Fibroblast of lung (primary cell): ENCODE measurements at regions not wholly inside any gene's neighbourhood (a gene's known extent, or its start where the extent isn't known, plus 50 kb on each side); places are given as distances from the start of the nearest gene placed in this dataset.

Experiments
- DNase-seq, 2 donors: peaks; one replicate each; pipeline versions ENCODE4 v3.0.0 to v3.0.0-alpha.2; 2010; ENCODE audit warnings: low read depth in 2 of 2
- H2AFZ ChIP-seq: 2 replicates; pipeline ENCODE4 v1.5.1; 2012; ENCODE audit warnings: low read length, control low read depth, inconsistent platforms
- H3K27ac ChIP-seq: 2 replicates; pipeline ENCODE4 v1.5.1; 2011; ENCODE audit warnings: low read length, control low read depth; ENCODE audit not compliant: insufficient read depth
- H3K27me3 ChIP-seq: 2 replicates; pipeline ENCODE4 v1.5.1; 2011; ENCODE audit warnings: mild to moderate bottlenecking, low read length; ENCODE audit not compliant: control insufficient read depth, insufficient read depth
- H3K36me3 ChIP-seq: 2 replicates; pipeline ENCODE4 v1.5.1; 2011; ENCODE audit warnings: low read length; ENCODE audit not compliant: control insufficient read depth, insufficient read depth
- H3K4me1 ChIP-seq: 2 replicates; pipeline ENCODE4 v1.5.1; 2011; ENCODE audit warnings: low read length; ENCODE audit not compliant: control insufficient read depth, insufficient read depth; ENCODE audit errors: extremely low read depth
- H3K4me2 ChIP-seq: 2 replicates; pipeline ENCODE4 v1.5.1; 2011; ENCODE audit warnings: low read length, control low read depth; ENCODE audit not compliant: insufficient read depth; ENCODE audit errors: extremely low read depth
- H3K4me3 ChIP-seq, 4 experiments: fragments of 200-600 bp in 1 of 4; sonication (generic) in 1 of 4; replicated peaks in 1 of 4; 2 replicates each; pipeline ENCODE4 v1.5.1; 2011 to 2016; ENCODE audit warnings: low read length in 4 of 4, low read depth in 3 of 4, mild to moderate bottlenecking in 3 of 4, control low read depth in 2 of 4, inconsistent platforms in 1 of 4, mixed read lengths in 1 of 4; ENCODE audit not compliant: insufficient read depth in 1 of 4; ENCODE audit errors: control extremely low read depth in 1 of 4
- H3K79me2 ChIP-seq: 2 replicates; pipeline ENCODE4 v1.5.1; 2012; ENCODE audit warnings: mild to moderate bottlenecking, low read length, inconsistent platforms; ENCODE audit not compliant: control insufficient read depth, insufficient read depth
- H3K9ac ChIP-seq: 2 replicates; pipeline ENCODE4 v1.5.1; 2011; ENCODE audit warnings: mild to moderate bottlenecking, low read length, control low read depth; ENCODE audit not compliant: insufficient read depth
- H3K9me3 ChIP-seq: 2 replicates; pipeline ENCODE4 v1.5.1; 2012; ENCODE audit warnings: low read depth, low read length; ENCODE audit not compliant: control insufficient read depth, insufficient read depth
- H4K20me1 ChIP-seq: 2 replicates; pipeline ENCODE4 v1.5.1; 2011; ENCODE audit warnings: low read length; ENCODE audit not compliant: control insufficient read depth, insufficient read depth; ENCODE audit errors: extremely low read depth
- EZH2 ChIP-seq: IDR thresholded peaks from 2 replicates; pipeline ENCODE4 v1.5.1; 2012; ENCODE audit warnings: low read length, control low read depth, mild to moderate bottlenecking; ENCODE audit errors: missing control alignments
- TF ChIP-seq, protein P1 (sequence below), 2 donors: IDR thresholded peaks in 1 of 2; conservative IDR thresholded peaks in 1 of 2; 1 replicate in 1 of 2; 2 replicates in 1 of 2; pipeline ENCODE4 v1.5.1; 2011 to 2012; ENCODE audit warnings: low read length in 2 of 2, control low read depth in 1 of 2, inconsistent platforms in 1 of 2, low read depth in 1 of 2, mild to moderate bottlenecking in 1 of 2

GRCh38 chr10:64206409-64206808 lies 685.2 kb downstream of the REEP3 start:
- Histone ChIP-seq H3K27ac (no peak overlapping the region), H3K9ac (no peak overlapping the region), H3K4me3 (no peak overlapping the region), H3K36me3 (no peaks in the 10 kb centered on the region), H3K9me3 (no peaks in the 10 kb centered on the region), H3K4me2 (no peak overlapping the region), H4K20me1 (no peaks in the 10 kb centered on the region), H3K79me2 (no peaks in the 10 kb centered on the region), H3K27me3 (no peaks in the 10 kb centered on the region), H3K4me1 (no peaks in the 10 kb centered on the region), H2AFZ (no peak overlapping the region)
- no peak for DNase-seq
- no peak for TF ChIP-seq EZH2
- TF ChIP-seq, protein P1, sequence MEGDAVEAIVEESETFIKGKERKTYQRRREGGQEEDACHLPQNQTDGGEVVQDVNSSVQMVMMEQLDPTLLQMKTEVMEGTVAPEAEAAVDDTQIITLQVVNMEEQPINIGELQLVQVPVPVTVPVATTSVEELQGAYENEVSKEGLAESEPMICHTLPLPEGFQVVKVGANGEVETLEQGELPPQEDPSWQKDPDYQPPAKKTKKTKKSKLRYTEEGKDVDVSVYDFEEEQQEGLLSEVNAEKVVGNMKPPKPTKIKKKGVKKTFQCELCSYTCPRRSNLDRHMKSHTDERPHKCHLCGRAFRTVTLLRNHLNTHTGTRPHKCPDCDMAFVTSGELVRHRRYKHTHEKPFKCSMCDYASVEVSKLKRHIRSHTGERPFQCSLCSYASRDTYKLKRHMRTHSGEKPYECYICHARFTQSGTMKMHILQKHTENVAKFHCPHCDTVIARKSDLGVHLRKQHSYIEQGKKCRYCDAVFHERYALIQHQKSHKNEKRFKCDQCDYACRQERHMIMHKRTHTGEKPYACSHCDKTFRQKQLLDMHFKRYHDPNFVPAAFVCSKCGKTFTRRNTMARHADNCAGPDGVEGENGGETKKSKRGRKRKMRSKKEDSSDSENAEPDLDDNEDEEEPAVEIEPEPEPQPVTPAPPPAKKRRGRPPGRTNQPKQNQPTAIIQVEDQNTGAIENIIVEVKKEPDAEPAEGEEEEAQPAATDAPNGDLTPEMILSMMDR (conservative IDR thresholded peaks at IDR 0.05 in 1 of 2, IDR thresholded peaks at IDR 0.05 in 1 of 2; ENCODE audit: low read depth in 1 of 2, low read length in 2 of 2), result no peak

GRCh38 chr10:64209561-64209960 lies 688.4 kb downstream of the REEP3 start:
- Histone ChIP-seq H3K79me2 (no peaks in the 10 kb centered on the region), H3K27ac (no peak overlapping the region), H3K27me3 (no peaks in the 10 kb centered on the region), H3K4me2 (no peak overlapping the region), H3K9me3 (no peaks in the 10 kb centered on the region), H3K4me3 (no peak overlapping the region), H3K9ac (no peak overlapping the region), H3K36me3 (no peaks in the 10 kb centered on the region), H3K4me1 (no peaks in the 10 kb centered on the region), H2AFZ (no peak overlapping the region), H4K20me1 (no peaks in the 10 kb centered on the region)
- TF ChIP-seq, protein P1 (conservative IDR thresholded peaks at IDR 0.05 in 1 of 2, IDR thresholded peaks at IDR 0.05 in 1 of 2; ENCODE audit: low read depth in 1 of 2, low read length in 2 of 2), result no peak
- TF ChIP-seq EZH2, result no peak
- DNase-seq, result peak; percentile 19 to 28

- no peak for DNase-seq
- Histone ChIP-seq H3K27me3 (no peaks in the 10 kb centered on the region), H3K4me3 (no peak overlapping the region), H3K4me2 (no peak overlapping the region), H3K4me1 (no peaks in the 10 kb centered on the region), H3K79me2 (no peaks in the 10 kb centered on the region), H2AFZ (no peak overlapping the region), H3K27ac (no peak overlapping the region), H3K9ac (no peak overlapping the region), H4K20me1 (no peaks in the 10 kb centered on the region), H3K36me3 (no peaks in the 10 kb centered on the region), H3K9me3 (no peaks in the 10 kb centered on the region)
- no peak for TF ChIP-seq EZH2
- TF ChIP-seq, protein P1 (conservative IDR thresholded peaks at IDR 0.05 in 1 of 2, IDR thresholded peaks at IDR 0.05 in 1 of 2; ENCODE audit: low read depth in 1 of 2, low read length in 2 of 2), result no peak
Measured at GRCh38 chr10:64210211-64210610, 689.0 kb downstream of the REEP3 start.
